Osteocyte (in vitro differentiated cells): ENCODE measurements at regions not wholly inside any gene's neighbourhood (a gene's known extent, or its start where the extent isn't known, plus 50 kb on each side); places are given as distances from the start of the nearest gene placed in this dataset.

Experiments used
- DNase-seq: peaks from one replicate; pipeline ENCODE4 v3.0.0; 2021; ENCODE audit warnings: mixed read lengths; ENCODE audit not compliant: unreplicated experiment; ENCODE audit errors: extremely low spot score
- H3K27ac Mint-ChIP-seq: one replicate; pipeline ENCODE4 v1.8.0; 2021; ENCODE audit warnings: mild to moderate bottlenecking, mixed read lengths; ENCODE audit not compliant: unreplicated experiment
- H3K27me3 Mint-ChIP-seq: one replicate; pipeline ENCODE4 v1.8.0; 2021; ENCODE audit warnings: mixed read lengths; ENCODE audit not compliant: unreplicated experiment
- H3K36me3 Mint-ChIP-seq: one replicate; pipeline ENCODE4 v1.8.0; 2021; ENCODE audit warnings: mixed read lengths; ENCODE audit not compliant: unreplicated experiment
- H3K4me1 Mint-ChIP-seq: one replicate; pipeline ENCODE4 v1.8.0; 2021; ENCODE audit warnings: mixed read lengths; ENCODE audit not compliant: unreplicated experiment
- H3K4me3 Mint-ChIP-seq: one replicate; pipeline ENCODE4 v1.8.0; 2021; ENCODE audit warnings: mild to moderate bottlenecking, moderate library complexity, mixed read lengths; ENCODE audit not compliant: unreplicated experiment
- H3K9me3 Mint-ChIP-seq: one replicate; pipeline ENCODE4 v1.8.0; 2021; ENCODE audit warnings: mixed read lengths; ENCODE audit not compliant: unreplicated experiment
- TF ChIP-seq, protein P1 (sequence below): fragments of 200-600 bp; sonication (generic); IDR thresholded peaks from 2 replicates; pipeline ENCODE4 v1.5.0; 2021; ENCODE audit warnings: antibody characterized with exemption, mild to moderate bottlenecking, moderate library complexity

DNA sequence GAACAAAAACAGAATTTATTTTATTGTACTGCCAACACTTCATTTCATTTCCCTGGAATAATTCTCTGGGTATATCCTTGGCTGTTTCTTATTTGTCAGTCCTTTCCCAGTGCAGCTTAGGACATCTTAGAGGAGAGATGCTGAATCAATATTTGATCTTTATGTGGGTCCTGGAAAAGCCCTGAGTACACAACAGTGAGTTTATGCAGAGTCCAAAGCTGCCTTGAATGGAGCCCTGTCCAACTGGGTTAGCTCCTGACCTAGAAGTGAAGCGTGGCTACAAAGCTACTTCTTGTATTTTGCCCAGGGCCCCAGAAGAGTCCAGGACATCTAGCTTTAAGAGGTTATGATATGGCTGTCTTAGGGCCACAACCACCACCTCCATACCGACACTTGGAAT, 378.0 kb upstream of the FAT3 start:
- Mint-ChIP-seq H3K27ac (no peak overlapping the region), H3K27me3 (peaks cover 8% of the 10 kb centered on the region), H3K36me3 (no peaks in the 10 kb centered on the region), H3K9me3 (no peaks in the 10 kb centered on the region), H3K4me3 (no peak overlapping the region), H3K4me1 (no peaks in the 10 kb centered on the region)
- no peak for DNase-seq
- TF ChIP-seq, protein P1, sequence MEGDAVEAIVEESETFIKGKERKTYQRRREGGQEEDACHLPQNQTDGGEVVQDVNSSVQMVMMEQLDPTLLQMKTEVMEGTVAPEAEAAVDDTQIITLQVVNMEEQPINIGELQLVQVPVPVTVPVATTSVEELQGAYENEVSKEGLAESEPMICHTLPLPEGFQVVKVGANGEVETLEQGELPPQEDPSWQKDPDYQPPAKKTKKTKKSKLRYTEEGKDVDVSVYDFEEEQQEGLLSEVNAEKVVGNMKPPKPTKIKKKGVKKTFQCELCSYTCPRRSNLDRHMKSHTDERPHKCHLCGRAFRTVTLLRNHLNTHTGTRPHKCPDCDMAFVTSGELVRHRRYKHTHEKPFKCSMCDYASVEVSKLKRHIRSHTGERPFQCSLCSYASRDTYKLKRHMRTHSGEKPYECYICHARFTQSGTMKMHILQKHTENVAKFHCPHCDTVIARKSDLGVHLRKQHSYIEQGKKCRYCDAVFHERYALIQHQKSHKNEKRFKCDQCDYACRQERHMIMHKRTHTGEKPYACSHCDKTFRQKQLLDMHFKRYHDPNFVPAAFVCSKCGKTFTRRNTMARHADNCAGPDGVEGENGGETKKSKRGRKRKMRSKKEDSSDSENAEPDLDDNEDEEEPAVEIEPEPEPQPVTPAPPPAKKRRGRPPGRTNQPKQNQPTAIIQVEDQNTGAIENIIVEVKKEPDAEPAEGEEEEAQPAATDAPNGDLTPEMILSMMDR = no peak

DNA sequence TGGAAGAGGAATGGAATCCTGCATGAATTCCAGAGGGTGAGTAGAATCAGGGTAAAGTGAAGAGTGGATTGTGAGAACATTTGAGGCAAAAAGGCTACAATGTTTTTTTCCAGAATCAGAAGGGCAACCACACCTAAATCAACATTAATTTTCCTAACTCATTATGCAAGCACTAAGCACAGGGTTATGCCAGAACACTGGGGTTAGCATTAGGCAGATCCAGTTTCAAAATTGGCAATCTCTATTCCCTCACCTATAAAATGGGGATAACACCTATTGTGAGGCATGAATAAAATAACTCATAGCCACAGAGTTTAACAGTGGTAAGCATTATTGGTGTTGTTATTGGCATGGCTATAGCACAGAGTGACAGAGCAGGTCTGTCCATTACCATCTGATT, 378.6 kb upstream of the FAT3 start:
- no peak for DNase-seq
- H3K9me3 Mint-ChIP-seq = no peaks in the 10 kb centered on the region
- H3K36me3 Mint-ChIP-seq = no peaks in the 10 kb centered on the region
- H3K27ac Mint-ChIP-seq = no peak overlapping the region
- no peak overlapping the region for H3K4me3 Mint-ChIP-seq
- TF ChIP-seq, protein P1 = no peak
- H3K27me3 Mint-ChIP-seq = peaks cover 8% of the 10 kb centered on the region
- H3K4me1 Mint-ChIP-seq = no peaks in the 10 kb centered on the region

DNA sequence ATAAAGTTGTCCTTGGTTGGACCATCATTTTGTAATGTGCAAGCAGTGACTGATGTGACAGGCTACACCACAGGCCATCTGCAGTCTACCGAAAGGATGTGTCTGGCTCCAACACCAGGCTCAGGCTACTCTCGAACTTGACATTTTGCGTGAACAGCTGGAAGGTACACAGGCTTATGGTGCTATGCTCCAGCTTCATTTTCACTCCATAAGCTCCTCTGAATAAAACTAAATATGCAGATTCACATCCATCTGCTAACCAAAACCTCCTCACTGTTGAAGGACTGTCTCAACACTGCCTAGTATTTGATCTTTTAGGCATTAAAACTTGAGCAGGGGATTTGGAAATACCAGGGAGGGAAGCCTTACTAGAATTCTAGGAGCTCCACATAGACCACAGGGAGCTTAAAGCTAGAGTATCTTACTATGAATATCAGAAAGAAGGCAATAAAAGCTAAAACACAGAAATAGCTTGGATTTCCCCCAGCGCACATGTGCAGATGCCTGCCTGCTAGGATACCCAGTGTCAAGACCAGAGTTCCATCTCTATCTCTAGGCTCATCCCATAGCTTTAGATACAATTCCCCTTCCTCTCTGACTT, 383.9 kb upstream of the FAT3 start:
- no peaks in the 10 kb centered on the region for H3K9me3 Mint-ChIP-seq
- no peak overlapping the region for H3K4me3 Mint-ChIP-seq
- no peaks in the 10 kb centered on the region for H3K4me1 Mint-ChIP-seq
- H3K36me3 Mint-ChIP-seq = no peaks in the 10 kb centered on the region
- no peaks in the 10 kb centered on the region for H3K27me3 Mint-ChIP-seq
- no peak overlapping the region for H3K27ac Mint-ChIP-seq
- TF ChIP-seq, protein P1 = no peak
- DNase-seq = no peak

DNA sequence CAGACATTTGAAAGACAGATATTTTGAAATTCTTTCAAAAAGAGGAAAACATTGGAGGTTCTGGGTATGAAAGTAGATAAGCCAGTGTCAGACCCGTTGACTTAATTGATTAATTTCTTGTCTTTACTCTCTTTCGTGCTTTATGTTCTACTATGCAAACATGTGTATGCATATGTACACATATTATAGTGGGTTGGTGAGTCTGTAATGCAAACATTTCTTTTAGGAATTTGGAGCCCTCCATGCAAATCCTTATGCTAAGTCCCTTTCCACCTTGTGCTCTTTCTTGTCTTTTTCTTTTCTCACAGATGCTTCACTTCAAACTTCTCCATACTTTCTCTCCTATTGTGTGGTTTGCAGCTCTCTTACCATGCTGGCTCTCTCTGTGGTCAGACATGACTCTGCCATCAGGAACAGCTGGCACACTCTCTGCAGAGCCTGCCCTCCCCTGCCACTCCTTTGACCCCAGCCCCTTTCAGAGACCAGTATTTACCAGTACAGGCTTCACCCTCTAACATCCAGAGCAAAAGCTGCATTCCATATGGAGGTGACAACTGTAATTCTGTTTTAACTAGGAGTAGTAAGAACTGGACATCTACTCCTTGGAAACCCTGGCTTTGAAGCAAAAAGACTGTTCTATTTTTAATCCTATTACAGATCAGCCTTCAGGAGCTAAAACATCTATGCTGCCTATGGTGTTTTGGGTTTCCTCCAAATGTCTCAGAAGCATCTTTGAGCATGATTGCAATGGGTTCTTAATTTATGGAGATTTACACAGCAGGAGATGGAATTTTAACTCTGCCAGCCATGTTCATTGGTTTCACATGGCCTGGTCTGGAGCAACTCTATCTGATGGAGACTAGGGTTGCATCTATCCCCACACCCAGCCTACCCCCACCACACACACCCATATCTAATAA, 386.9 kb upstream of the FAT3 start:
- H3K4me1 Mint-ChIP-seq = no peaks in the 10 kb centered on the region
- no peaks in the 10 kb centered on the region for H3K9me3 Mint-ChIP-seq
- no peaks in the 10 kb centered on the region for H3K27me3 Mint-ChIP-seq
- H3K36me3 Mint-ChIP-seq = no peaks in the 10 kb centered on the region
- no peak overlapping the region for H3K4me3 Mint-ChIP-seq
- H3K27ac Mint-ChIP-seq = no peak overlapping the region
- TF ChIP-seq, protein P1 = no peak
- no peak for DNase-seq

DNA sequence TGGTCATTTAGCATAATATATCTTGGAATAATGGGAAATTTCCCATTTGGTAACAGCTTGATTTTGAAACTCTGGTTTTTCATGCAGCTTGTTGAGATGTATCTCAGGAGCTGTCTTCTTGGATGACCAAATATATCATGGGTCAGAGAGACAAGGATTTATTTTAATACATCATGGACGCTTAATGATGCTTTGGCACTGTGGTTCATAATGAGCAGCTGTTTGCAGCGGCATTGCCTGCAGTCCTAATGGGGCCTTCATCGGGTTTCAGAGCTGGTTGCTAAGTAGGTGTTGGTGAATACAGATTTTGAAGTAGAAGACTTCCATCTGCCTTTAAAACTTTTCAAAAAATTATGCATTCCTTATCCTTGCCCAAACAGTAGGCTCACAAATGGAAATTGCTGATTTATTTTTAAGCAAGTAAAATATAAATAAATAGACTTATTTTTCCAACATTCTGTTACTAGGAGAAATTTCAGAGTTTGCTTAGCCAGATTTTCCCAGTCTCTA, 389.5 kb upstream of the FAT3 start:
- Mint-ChIP-seq H3K27me3 (no peaks in the 10 kb centered on the region), H3K4me1 (no peaks in the 10 kb centered on the region), H3K9me3 (peaks cover 6% of the 10 kb centered on the region), H3K36me3 (no peaks in the 10 kb centered on the region), H3K27ac (no peak overlapping the region), H3K4me3 (no peak overlapping the region)
- TF ChIP-seq, protein P1 = no peak
- DNase-seq = no peak
